Trophoblast cell (in vitro differentiated cells and primary cell): ENCODE measurements at regions not wholly inside any gene's neighbourhood (a gene's known extent, or its start where the extent isn't known, plus 50 kb on each side); places are given as distances from the start of the nearest gene placed in this dataset.

Source experiments
- DNase-seq, 2 donors: peaks; one replicate each; pipeline ENCODE4 v3.0.0-alpha.2; 2016
- H2AFZ ChIP-seq: 2 replicates; pipeline ENCODE4 v1.6.1; 2013; ENCODE audit warnings: low read length, moderate library complexity, mild to moderate bottlenecking; ENCODE audit not compliant: insufficient read depth, poor library complexity
- H2AK5ac ChIP-seq: 2 replicates; pipeline ENCODE4 v1.6.1; 2013; ENCODE audit warnings: mild to moderate bottlenecking, low read length
- H2BK120ac ChIP-seq: 2 replicates; pipeline ENCODE4 v1.6.1; 2013; ENCODE audit warnings: low read length, mild to moderate bottlenecking, moderate library complexity; ENCODE audit not compliant: insufficient read depth, poor library complexity
- H2BK12ac ChIP-seq: 2 replicates; pipeline ENCODE4 v1.6.1; 2013; ENCODE audit warnings: mild to moderate bottlenecking, low read length, moderate library complexity
- H2BK5ac ChIP-seq: 2 replicates; pipeline ENCODE4 v1.6.1; 2013; ENCODE audit warnings: low read length, low read depth, moderate library complexity, mild to moderate bottlenecking; ENCODE audit not compliant: poor library complexity
- H3K14ac ChIP-seq: 2 replicates; pipeline ENCODE4 v1.6.1; 2013; ENCODE audit warnings: mild to moderate bottlenecking, low read length
- H3K18ac ChIP-seq: 2 replicates; pipeline ENCODE4 v1.6.1; 2013; ENCODE audit warnings: mild to moderate bottlenecking, low read length
- H3K23ac ChIP-seq: 2 replicates; pipeline ENCODE4 v1.6.1; 2013; ENCODE audit warnings: low read length
- H3K27ac ChIP-seq: 2 replicates; pipeline ENCODE4 v1.5.1; 2013; ENCODE audit warnings: low read depth, mild to moderate bottlenecking, inconsistent platforms, low read length, moderate library complexity
- H3K27me3 ChIP-seq: 2 replicates; pipeline ENCODE4 v1.6.1; 2013; ENCODE audit warnings: inconsistent platforms, mild to moderate bottlenecking, low read length, moderate library complexity; ENCODE audit not compliant: insufficient read depth
- H3K36me3 ChIP-seq, 2 experiments: 1 replicate in 1 of 2; 2 replicates in 1 of 2; pipeline ENCODE4 v1.6.1; 2013; ENCODE audit warnings: low read length in 2 of 2, mild to moderate bottlenecking in 2 of 2, moderate library complexity in 1 of 2; ENCODE audit not compliant: insufficient read depth in 2 of 2, control insufficient read depth in 1 of 2
- H3K4ac ChIP-seq: 2 replicates; pipeline ENCODE4 v1.6.1; 2013; ENCODE audit warnings: low read depth, mild to moderate bottlenecking, low read length, moderate library complexity
- H3K4me1 ChIP-seq, 2 experiments: 1 replicate in 1 of 2; 2 replicates in 1 of 2; pipeline ENCODE4 v1.6.1; 2013; ENCODE audit warnings: low read length in 2 of 2, mild to moderate bottlenecking in 2 of 2, moderate library complexity in 1 of 2; ENCODE audit not compliant: insufficient read depth in 2 of 2, control insufficient read depth in 1 of 2
- H3K4me2 ChIP-seq: 2 replicates; pipeline ENCODE4 v1.6.1; 2013; ENCODE audit warnings: inconsistent platforms, mild to moderate bottlenecking, low read length, moderate library complexity
- H3K4me3 ChIP-seq: 2 replicates; pipeline ENCODE4 v1.5.1; 2013; ENCODE audit warnings: mild to moderate bottlenecking, low read depth, low read length, inconsistent platforms
- H3K79me1 ChIP-seq: one replicate; pipeline ENCODE4 v1.6.1; 2013; ENCODE audit warnings: low read length
- H3K79me2 ChIP-seq: 2 replicates; pipeline ENCODE4 v1.6.1; 2013; ENCODE audit warnings: low read length, mild to moderate bottlenecking; ENCODE audit not compliant: control insufficient read depth, insufficient read depth, poor library complexity
- H3K9ac ChIP-seq: 2 replicates; pipeline ENCODE4 v1.6.1; 2013; ENCODE audit warnings: mild to moderate bottlenecking, low read length
- H3K9me3 ChIP-seq: 2 replicates; pipeline ENCODE4 v1.6.1; 2013; ENCODE audit warnings: low read depth, mild to moderate bottlenecking, control low read depth, inconsistent platforms, low read length; ENCODE audit not compliant: insufficient read depth
- H4K12ac ChIP-seq: 2 replicates; pipeline ENCODE4 v1.6.1; 2013; ENCODE audit warnings: low read depth, mild to moderate bottlenecking, low read length, moderate library complexity
- H4K8ac ChIP-seq: 2 replicates; pipeline ENCODE4 v1.6.1; 2013; ENCODE audit warnings: low read depth, mild to moderate bottlenecking, low read length, moderate library complexity
- H4K91ac ChIP-seq: one replicate; pipeline ENCODE4 v1.6.1; 2013; ENCODE audit warnings: low read depth, mild to moderate bottlenecking, low read length, moderate library complexity
- WGBS: extraction: QIAGEN DNeasy Blood & Tissue Kit; methylation state at CpG from one replicate; pipeline ENCODE4 v1.1.7; 2013; ENCODE audit warnings: missing lambda C conversion rate; ENCODE audit not compliant: insufficient read length, insufficient coverage; ENCODE audit errors: extremely low coverage; 5-methylcytosine and 5-hydroxymethylcytosine counted together

- Histone ChIP-seq H3K79me2 (no peaks in the 10 kb centered on the region), H2BK120ac (no peak overlapping the region), H3K23ac (no peak overlapping the region), H3K4me1 (no peaks in the 10 kb centered on the region), H3K9ac (no peak overlapping the region), H4K91ac (no peak overlapping the region), H3K27ac (no peak overlapping the region), H3K79me1 (no peaks in the 10 kb centered on the region), H3K27me3 (no peaks in the 10 kb centered on the region), H2BK12ac (no peak overlapping the region), H3K14ac (no peak overlapping the region), H2BK5ac (no peak overlapping the region), H3K4ac (no peak overlapping the region), H2AFZ (no peak overlapping the region), H3K18ac (no peak overlapping the region), H4K12ac (no peak overlapping the region), H4K8ac (no peak overlapping the region), H3K9me3 (peaks cover 2% of the 10 kb centered on the region), H3K36me3 (no peaks in the 10 kb centered on the region), H3K4me3 (no peak overlapping the region), H3K4me2 (no peak overlapping the region), H2AK5ac (no peak overlapping the region)
- WGBS, result no CpG with 5 or more reads among the region's 4 CpGs
- no peak for DNase-seq
Measured at GRCh38 chr15:58311556-58311955, 120.2 kb upstream of the LIPC start.

- Histone ChIP-seq H3K9me3 (peaks cover 2% of the 10 kb centered on the region), H3K4me3 (no peak overlapping the region), H2BK5ac (no peak overlapping the region), H3K14ac (no peak overlapping the region), H3K27me3 (no peaks in the 10 kb centered on the region), H2AK5ac (no peak overlapping the region), H4K91ac (no peak overlapping the region), H3K23ac (no peak overlapping the region), H3K4ac (no peak overlapping the region), H3K36me3 (no peaks in the 10 kb centered on the region), H3K79me2 (no peaks in the 10 kb centered on the region), H4K8ac (no peak overlapping the region), H2BK12ac (no peak overlapping the region), H3K9ac (no peak overlapping the region), H2BK120ac (no peak overlapping the region), H3K18ac (no peak overlapping the region), H4K12ac (no peak overlapping the region), H3K27ac (no peak overlapping the region), H2AFZ (no peak overlapping the region), H3K79me1 (no peaks in the 10 kb centered on the region), H3K4me1 (no peaks in the 10 kb centered on the region), H3K4me2 (no peak overlapping the region)
- WGBS, result no CpG with 5 or more reads among the region's 5 CpGs
- DNase-seq, result no peak
Measured at GRCh38 chr15:58312031-58312430, 119.8 kb upstream of the LIPC start.

- Histone ChIP-seq H3K4me2 (no peak overlapping the region), H3K18ac (no peak overlapping the region), H2AK5ac (no peak overlapping the region), H3K4me1 (no peaks in the 10 kb centered on the region), H3K36me3 (no peaks in the 10 kb centered on the region), H2BK5ac (no peak overlapping the region), H3K4ac (no peak overlapping the region), H2BK12ac (no peak overlapping the region), H3K27ac (no peak overlapping the region), H3K27me3 (no peaks in the 10 kb centered on the region), H2BK120ac (no peak overlapping the region), H2AFZ (no peak overlapping the region), H3K14ac (no peak overlapping the region), H3K4me3 (no peak overlapping the region), H3K79me2 (no peaks in the 10 kb centered on the region), H3K9me3 (peaks cover 2% of the 10 kb centered on the region), H4K91ac (no peak overlapping the region), H4K8ac (no peak overlapping the region), H3K9ac (no peak overlapping the region), H3K79me1 (no peaks in the 10 kb centered on the region), H3K23ac (no peak overlapping the region), H4K12ac (no peak overlapping the region)
- no peak for DNase-seq
- no CpG with 5 or more reads among the region's 5 CpGs for WGBS
Measured at GRCh38 chr15:58313304-58313703, 118.5 kb upstream of the LIPC start.

- Histone ChIP-seq H3K4me2 (no peak overlapping the region), H3K23ac (peak overlapping the region; percentile 42)
Measured at GRCh38 chr15:58313810-58314592, 117.8 kb upstream of the LIPC start.

More at GRCh38 chr15:58313810-58314592, 117.8 kb upstream of the LIPC start:
- Histone ChIP-seq H3K4me3 (no peak overlapping the region), H3K27me3 (no peaks in the 10 kb centered on the region), H4K12ac (no peak overlapping the region), H2BK5ac (peak overlapping the region; percentile 27), H3K9me3 (peaks cover 2% of the 10 kb centered on the region), H3K4ac (no peak overlapping the region), H2BK120ac (no peak overlapping the region), H3K27ac (no peak overlapping the region), H3K79me1 (no peaks in the 10 kb centered on the region), H3K4me1 (no peaks in the 10 kb centered on the region), H3K14ac (no peak overlapping the region), H3K18ac (no peak overlapping the region), H4K8ac (no peak overlapping the region), H3K36me3 (no peaks in the 10 kb centered on the region), H3K9ac (no peak overlapping the region), H2AK5ac (peak overlapping the region; percentile 57), H2BK12ac (peak overlapping the region; percentile 33), H2AFZ (no peak overlapping the region), H4K91ac (no peak overlapping the region), H3K79me2 (no peaks in the 10 kb centered on the region)
- WGBS, result no CpG with 5 or more reads among the region's 6 CpGs
- no peak for DNase-seq
